HEK293 (cell line): ENCODE measurements at regions not wholly inside any gene's neighbourhood (a gene's known extent, or its start where the extent isn't known, plus 50 kb on each side); places are given as distances from the start of the nearest gene placed in this dataset.

Experiments used
- PRDM10 ChIP-seq: fragments of 450-650 bp; formaldehyde crosslinking; IDR thresholded peaks from 2 replicates; pipeline ENCODE4 v1.5.1; 2016; ENCODE audit warnings: missing biosample characterization, missing genetic modification characterization
- TRIM28 ChIP-seq: IDR thresholded peaks from 2 replicates; pipeline ENCODE4 v1.6.1; 2011; ENCODE audit warnings: low read length, control low read depth, borderline replicate concordance
- ZNF184 ChIP-seq: fragments of 450-650 bp; IDR thresholded peaks from 2 replicates; pipeline ENCODE4 v1.5.1; 2018; ENCODE audit warnings: missing biosample characterization, mild to moderate bottlenecking, missing genetic modification characterization
- ZNF239 ChIP-seq: fragments of 450-650 bp; formaldehyde crosslinking; IDR thresholded peaks from 2 replicates; pipeline ENCODE4 v1.5.1; 2016; ENCODE audit warnings: missing biosample characterization, missing genetic modification characterization
- ZNF26 ChIP-seq: fragments of 450-650 bp; formaldehyde crosslinking; IDR thresholded peaks from 2 replicates; pipeline ENCODE4 v1.5.1; 2016; ENCODE audit warnings: missing biosample characterization, missing genetic modification characterization
- ZNF549 ChIP-seq: fragments of 450-650 bp; IDR thresholded peaks from 2 replicates; pipeline ENCODE4 v1.5.1; 2018; ENCODE audit warnings: missing biosample characterization, missing genetic modification characterization, mild to moderate bottlenecking, inconsistent platforms, moderate library complexity
- ZNF776 ChIP-seq: fragments of 450-650 bp; formaldehyde crosslinking; IDR thresholded peaks from 2 replicates; pipeline ENCODE4 v1.5.0; 2017; ENCODE audit warnings: missing biosample characterization, missing genetic modification characterization, borderline replicate concordance

GRCh38 chr10:44845361-44846175 is 65.6 kb upstream of the TMEM72 start:
- TF ChIP-seq ZNF776 (no peak), ZNF184 (tag by site-specific recombination) (no peak), PRDM10 (no peak), ZNF239 (tag by site-specific recombination) (no peak), TRIM28 (no peak), ZNF549 (no peak), ZNF26 (no peak)
